HG03103 (cell line): ENCODE measurements at regions not wholly inside any gene's neighbourhood (a gene's known extent, or its start where the extent isn't known, plus 50 kb on each side); places are given as distances from the start of the nearest gene placed in this dataset.

ENCODE experiments used
- ATAC-seq: cut with Tn5 transposase; IDR thresholded peaks from one replicate; pipeline ENCODE4 v1.9.1; 2021; ENCODE audit warnings: low read depth; ENCODE audit not compliant: unreplicated experiment

- ATAC-seq, result no peak
Observed at GRCh38 chr1:168958562-168959289, 147.8 kb upstream of the ATP1B1 start.

- ATAC-seq, result no peak
Observed at GRCh38 chr1:168959382-168959781, 147.1 kb upstream of the ATP1B1 start.

- ATAC-seq, result no peak
Observed at GRCh38 chr1:168960114-168960513, 146.4 kb upstream of the ATP1B1 start.

- ATAC-seq, result no peak
Observed at GRCh38 chr1:168960595-168960994, 145.9 kb upstream of the ATP1B1 start.

- ATAC-seq, result no peak
Observed at GRCh38 chr1:168963601-168964000, 142.9 kb upstream of the ATP1B1 start.

GRCh38 chr1:168964478-168964877, 142.0 kb upstream of the ATP1B1 start:
- ATAC-seq, result no peak

GRCh38 chr1:168966217-168966616, 140.3 kb upstream of the ATP1B1 start:
- no peak for ATAC-seq

GRCh38 chr1:168966636-168967035, 139.9 kb upstream of the ATP1B1 start:
- ATAC-seq, result no peak

- ATAC-seq, result no peak
Observed at GRCh38 chr1:168970926-168971659, 135.4 kb upstream of the ATP1B1 start.

- no peak for ATAC-seq
Observed at GRCh38 chr1:168972225-168972624, 134.3 kb upstream of the ATP1B1 start.

GRCh38 chr1:168972887-168973286, 133.6 kb upstream of the ATP1B1 start:
- ATAC-seq, result no peak

GRCh38 chr1:168974117-168974516, 132.4 kb upstream of the ATP1B1 start:
- ATAC-seq, result no peak

- no peak for ATAC-seq
Observed at GRCh38 chr1:168974611-168975010, 131.9 kb upstream of the ATP1B1 start.

- no peak for ATAC-seq
Observed at GRCh38 chr1:168976267-168976666, 130.2 kb upstream of the ATP1B1 start.

GRCh38 chr1:168977618-168978017, 128.9 kb upstream of the ATP1B1 start:
- no peak for ATAC-seq

GRCh38 chr1:168979276-168979675, 127.2 kb upstream of the ATP1B1 start:
- ATAC-seq, result no peak

GRCh38 chr1:168980180-168980579, 126.3 kb upstream of the ATP1B1 start:
- ATAC-seq, result no peak

- ATAC-seq, result no peak
Observed at GRCh38 chr1:168980656-168981055, 125.8 kb upstream of the ATP1B1 start.

GRCh38 chr1:168982778-168983177, 123.7 kb upstream of the ATP1B1 start:
- no peak for ATAC-seq

- no peak for ATAC-seq
Observed at GRCh38 chr1:168987330-168987729, 119.2 kb upstream of the ATP1B1 start.

- ATAC-seq, result no peak
Observed at GRCh38 chr1:168987923-168988322, 118.6 kb upstream of the ATP1B1 start.

- no peak for ATAC-seq
Observed at GRCh38 chr1:168989985-168990384, 116.5 kb upstream of the ATP1B1 start.
